Panc1 (cell line): ENCODE measurements at regions not wholly inside any gene's neighbourhood (a gene's known extent, or its start where the extent isn't known, plus 50 kb on each side); places are given as distances from the start of the nearest gene placed in this dataset.

Experiments
- ATAC-seq: fragments of 200-7000 bp; cut with Tn5 transposase; 2 replicates; pipeline ENCODE4 v1.9.1; 2020; ENCODE audit warnings: mild to moderate bottlenecking, moderate library complexity
- BruUV-seq: library from RNA; stranded (reverse); fragments of 400-500 nt; replicated peaks from 2 replicates; lab custom pipeline; 2021; lab: Mats Ljungman, UMichigan
- CTCF ChIA-PET: fragments of 300-600 bp; sonication (Branson Sonifier 250); formaldehyde crosslinking; loops from one replicate; lab custom pipeline; 2022; ENCODE audit warnings: antibody characterized with exemption; lab: Charles Lee
- POLR2A ChIA-PET: fragments of 300-600 bp; sonication (Branson Sonifier 250); formaldehyde crosslinking; loops from one replicate; lab custom pipeline; 2022; ENCODE audit warnings: antibody characterized with exemption; lab: Charles Lee
- DNase-seq: peaks from one replicate; pipeline ENCODE4 v3.0.0-alpha.2; 2010; ENCODE audit warnings: low read depth, low spot score
- H3K27ac ChIP-seq: 2 replicates; pipeline ENCODE4 v1.5.1; 2011; ENCODE audit warnings: mild to moderate bottlenecking, low read length, inconsistent platforms
- H3K27me3 ChIP-seq: fragments of 200-500 bp; sonication (Bioruptor generic); 2 replicates; pipeline ENCODE4 v1.6.0; 2014; ENCODE audit warnings: low read length, inconsistent platforms; ENCODE audit not compliant: control insufficient read depth, insufficient read depth
- H3K36me3 ChIP-seq: fragments of 200-500 bp; sonication (Bioruptor generic); 2 replicates; pipeline ENCODE4 v1.5.1; 2014; ENCODE audit warnings: inconsistent platforms, mild to moderate bottlenecking, low read length, moderate library complexity; ENCODE audit not compliant: control insufficient read depth, insufficient read depth
- H3K4me1 ChIP-seq: 2 replicates; pipeline ENCODE4 v1.5.1; 2011; ENCODE audit warnings: inconsistent platforms, mild to moderate bottlenecking, low read length, moderate library complexity; ENCODE audit not compliant: control insufficient read depth, insufficient read depth
- H3K4me3 ChIP-seq, 2 experiments: 2 replicates each; pipeline ENCODE4 v1.5.1; 2011 to 2012; ENCODE audit warnings: low read depth in 2 of 2, low read length in 2 of 2, mild to moderate bottlenecking in 2 of 2, inconsistent platforms in 1 of 2, moderate library complexity in 1 of 2
- H3K9me3 ChIP-seq: fragments of 200-500 bp; sonication (Bioruptor generic); 2 replicates; pipeline ENCODE4 v1.5.1; 2014; ENCODE audit warnings: low read depth, mild to moderate bottlenecking, inconsistent platforms, low read length, moderate library complexity; ENCODE audit not compliant: control insufficient read depth, insufficient read depth
- POLR2AphosphoS5 ChIP-seq: IDR thresholded peaks from 2 replicates; pipeline ENCODE4 v1.6.1; 2012; ENCODE audit warnings: mild to moderate bottlenecking, low read depth, low read length, moderate library complexity
- REST ChIP-seq, 2 experiments: IDR thresholded peaks; 2 replicates each; pipeline ENCODE4 v1.6.1; 2011 to 2012; ENCODE audit warnings: low read depth in 2 of 2, control low read depth in 1 of 2, low read length in 1 of 2, mild to moderate bottlenecking in 1 of 2, moderate library complexity in 1 of 2; ENCODE audit not compliant: insufficient read depth in 1 of 2
- SIN3A ChIP-seq: IDR thresholded peaks from 2 replicates; pipeline ENCODE4 v1.6.1; 2012; ENCODE audit warnings: low read depth, mild to moderate bottlenecking, low read length, moderate library complexity, borderline replicate concordance; ENCODE audit not compliant: insufficient read depth
- TCF7L2 ChIP-seq: IDR thresholded peaks from 2 replicates; pipeline ENCODE4 v1.6.1; 2011; ENCODE audit warnings: mild to moderate bottlenecking, low read depth, low read length, inconsistent platforms
- in situ Hi-C: cut with HindIII; loops from 2 replicates; pipeline ENCODE4 v1.10.0; 2016; ENCODE audit warnings: low sequenced_read_pairs, low pct_unique_long_range_greater_than_20kb
- intact Hi-C: fragments of 100-400 bp; cut with micrococcal nuclease; formaldehyde crosslinking; loops from one replicate; pipeline ENCODE4 v1.10.0; 2022; ENCODE audit not compliant: unreplicated experiment
- TF ChIP-seq, protein P1 (sequence below): fragments of 450-650 bp; IDR thresholded peaks from 2 replicates; pipeline ENCODE4 v1.5.1; 2017; ENCODE audit warnings: mild to moderate bottlenecking

- no peak overlapping the region for H3K27ac ChIP-seq
- ATAC-seq (no peak), DNase-seq (no peak)
- H3K36me3 ChIP-seq = no peaks in the 10 kb centered on the region
- ChIA-PET POLR2A (no interaction called here), CTCF (no interaction called here)
- BruUV-seq = no TSS peak
- H3K4me1 ChIP-seq = no peaks in the 10 kb centered on the region
- H3K9me3 ChIP-seq = no peaks in the 10 kb centered on the region
- TF ChIP-seq SIN3A (no peak), TCF7L2 (no peak)
- TF ChIP-seq, protein P1, sequence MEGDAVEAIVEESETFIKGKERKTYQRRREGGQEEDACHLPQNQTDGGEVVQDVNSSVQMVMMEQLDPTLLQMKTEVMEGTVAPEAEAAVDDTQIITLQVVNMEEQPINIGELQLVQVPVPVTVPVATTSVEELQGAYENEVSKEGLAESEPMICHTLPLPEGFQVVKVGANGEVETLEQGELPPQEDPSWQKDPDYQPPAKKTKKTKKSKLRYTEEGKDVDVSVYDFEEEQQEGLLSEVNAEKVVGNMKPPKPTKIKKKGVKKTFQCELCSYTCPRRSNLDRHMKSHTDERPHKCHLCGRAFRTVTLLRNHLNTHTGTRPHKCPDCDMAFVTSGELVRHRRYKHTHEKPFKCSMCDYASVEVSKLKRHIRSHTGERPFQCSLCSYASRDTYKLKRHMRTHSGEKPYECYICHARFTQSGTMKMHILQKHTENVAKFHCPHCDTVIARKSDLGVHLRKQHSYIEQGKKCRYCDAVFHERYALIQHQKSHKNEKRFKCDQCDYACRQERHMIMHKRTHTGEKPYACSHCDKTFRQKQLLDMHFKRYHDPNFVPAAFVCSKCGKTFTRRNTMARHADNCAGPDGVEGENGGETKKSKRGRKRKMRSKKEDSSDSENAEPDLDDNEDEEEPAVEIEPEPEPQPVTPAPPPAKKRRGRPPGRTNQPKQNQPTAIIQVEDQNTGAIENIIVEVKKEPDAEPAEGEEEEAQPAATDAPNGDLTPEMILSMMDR = no peak
- intact Hi-C loops = no loop called here
- H3K27me3 ChIP-seq = no peaks in the 10 kb centered on the region
- in situ Hi-C loops = no loop called here
- no peak overlapping the region for H3K4me3 ChIP-seq
Observed at GRCh38 chr12:25404955-25405354, 148.1 kb downstream of the LMNTD1 start.

DNA sequence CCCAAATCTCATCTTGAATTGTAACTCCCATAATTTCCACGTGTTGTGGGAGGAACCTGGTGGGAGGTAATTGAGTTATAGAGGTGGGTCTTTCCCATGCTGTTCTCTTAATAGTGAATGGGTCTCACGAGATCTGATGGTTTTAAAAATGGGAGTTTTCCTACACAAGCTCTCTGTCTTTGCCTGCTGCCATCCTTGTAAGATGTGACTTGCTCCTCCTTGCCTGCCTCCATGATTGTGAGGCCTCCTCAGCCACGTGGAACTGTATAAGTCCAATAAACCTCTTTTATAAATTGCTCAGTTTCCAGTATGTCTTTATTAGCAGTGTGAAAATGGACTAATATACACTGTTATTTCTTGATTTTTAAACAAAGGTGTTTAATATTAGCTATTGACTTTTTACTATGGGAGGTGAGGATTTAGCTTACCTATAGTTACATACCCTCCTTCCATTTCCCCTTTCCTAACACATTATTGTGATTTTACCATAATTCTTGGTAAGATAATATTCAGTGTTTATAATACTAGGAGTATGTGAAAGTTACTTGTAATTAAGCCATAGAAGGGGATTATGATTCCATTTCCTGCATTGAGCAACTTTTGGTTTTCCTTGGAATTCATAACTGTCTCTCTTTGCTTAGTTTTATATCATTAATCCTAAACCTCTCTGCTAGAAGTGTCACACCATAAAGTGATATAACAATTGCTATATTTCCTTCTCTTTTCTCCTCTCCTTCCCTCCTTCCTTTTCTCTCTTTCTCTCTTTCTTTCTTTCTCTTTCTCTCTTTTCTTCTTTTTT lies 151.0 kb upstream of the KRAS start:
- in situ Hi-C loops (no loop called here), intact Hi-C loops (no loop called here)
- TF ChIP-seq TCF7L2 = no peak
- TF ChIP-seq POLR2AphosphoS5 = no peak
- TF ChIP-seq, protein P1 = no peak
- TF ChIP-seq REST (IDR thresholded peaks at IDR 0.05; ENCODE audit: insufficient read depth in 1 of 2, low read depth in 2 of 2, low read length in 1 of 2) = no peak
- no peak for TF ChIP-seq SIN3A
- no TSS peak for BruUV-seq
- Histone ChIP-seq H3K27ac (no peak overlapping the region), H3K27me3 (no peaks in the 10 kb centered on the region), H3K36me3 (no peaks in the 10 kb centered on the region), H3K4me3 (no peak overlapping the region), H3K9me3 (no peaks in the 10 kb centered on the region), H3K4me1 (no peaks in the 10 kb centered on the region)
- ChIA-PET POLR2A (no interaction called here), CTCF (no interaction called here)
- no peak for DNase-seq
- ATAC-seq = no peak
